ENCODE measurements at regions not wholly inside any gene's neighbourhood (a gene's known extent, or its start where the extent isn't known, plus 50 kb on each side); places are given as distances from the start of the nearest gene placed in this dataset.

DNA sequence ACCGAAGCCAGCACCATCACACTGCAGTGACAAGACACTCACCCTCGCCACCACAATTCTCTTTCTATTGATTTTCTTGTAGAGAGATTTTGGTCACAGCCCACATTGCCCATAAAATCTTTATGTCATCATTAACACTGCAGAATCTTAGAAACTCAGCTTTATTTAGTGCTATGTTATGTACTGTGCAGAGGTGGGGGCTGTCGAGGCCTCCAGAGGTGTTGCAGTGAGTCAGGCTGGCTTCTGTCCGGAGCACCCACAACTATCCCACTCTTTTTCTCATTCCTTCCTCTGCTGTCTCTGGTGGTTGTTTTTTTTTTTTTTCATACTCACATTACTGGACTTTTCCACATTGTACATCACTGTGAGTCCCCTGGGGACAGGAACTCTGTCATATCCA lies 677.4 kb upstream of the HS6ST1 start:
- Histone ChIP-seq H2AFZ (ENCODE audit: low read length, unreplicated experiment) (no peak overlapping the region), H3K27me3 (ENCODE audit: insufficient read depth, low read length) (no peaks in the 10 kb centered on the region), H3K79me2 (ENCODE audit: control insufficient read depth, insufficient read depth, low read length, unreplicated experiment) (no peaks in the 10 kb centered on the region)

GRCh38 chr2:128997166-128997866 lies 678.6 kb upstream of the HS6ST1 start:
- no peak overlapping the region for H2AFZ ChIP-seq (ENCODE audit: low read length, unreplicated experiment)
- H3K4me3 ChIP-seq (ENCODE audit: low read depth, low read length) = no peak overlapping the region
- H3K36me3 ChIP-seq (ENCODE audit: insufficient read depth, low read length) = no peaks in the 10 kb centered on the region
- H3K4me1 ChIP-seq (ENCODE audit: control insufficient read depth, insufficient read depth, low read length, unreplicated experiment) = no peaks in the 10 kb centered on the region
- no peak overlapping the region for H3K27ac ChIP-seq (ENCODE audit: low read depth, low read length)
- no peaks in the 10 kb centered on the region for H3K79me2 ChIP-seq (ENCODE audit: control insufficient read depth, insufficient read depth, low read length, unreplicated experiment)
- no peaks in the 10 kb centered on the region for H3K27me3 ChIP-seq (ENCODE audit: insufficient read depth, low read length)

More for the DNA sequence above, 677.4 kb upstream of the HS6ST1 start:
- Histone ChIP-seq H3K36me3 (ENCODE audit: insufficient read depth, low read length) (no peaks in the 10 kb centered on the region), H3K4me3 (ENCODE audit: low read depth, low read length) (no peak overlapping the region), H3K27ac (ENCODE audit: low read depth, low read length) (no peak overlapping the region), H3K4me1 (ENCODE audit: control insufficient read depth, insufficient read depth, low read length, unreplicated experiment) (no peaks in the 10 kb centered on the region)

DNA sequence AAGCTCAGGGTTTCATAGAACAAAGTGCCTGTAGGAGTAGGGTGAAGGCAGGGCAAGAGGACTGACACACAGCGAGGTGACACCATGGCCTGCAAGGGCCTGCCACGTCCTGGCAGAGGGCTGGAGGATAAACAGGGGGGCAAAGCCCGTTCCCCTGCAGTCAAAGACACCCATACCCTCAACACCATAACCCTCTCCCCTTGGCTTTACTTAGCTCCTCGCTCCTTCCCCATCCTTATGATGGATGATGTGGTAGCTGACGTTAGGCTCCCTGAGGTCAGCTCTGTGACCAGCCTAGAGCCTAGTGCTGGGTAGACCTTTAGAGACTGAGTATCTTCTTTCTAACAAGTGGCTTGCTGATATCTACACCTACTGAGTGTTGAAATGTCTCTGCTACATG lies 683.3 kb upstream of the HS6ST1 start:
- H3K79me2 ChIP-seq (ENCODE audit: control insufficient read depth, insufficient read depth, low read length, unreplicated experiment) = no peaks in the 10 kb centered on the region
- H2AFZ ChIP-seq (ENCODE audit: low read length, unreplicated experiment) = no peak overlapping the region
- no peaks in the 10 kb centered on the region for H3K36me3 ChIP-seq (ENCODE audit: insufficient read depth, low read length)

DNA sequence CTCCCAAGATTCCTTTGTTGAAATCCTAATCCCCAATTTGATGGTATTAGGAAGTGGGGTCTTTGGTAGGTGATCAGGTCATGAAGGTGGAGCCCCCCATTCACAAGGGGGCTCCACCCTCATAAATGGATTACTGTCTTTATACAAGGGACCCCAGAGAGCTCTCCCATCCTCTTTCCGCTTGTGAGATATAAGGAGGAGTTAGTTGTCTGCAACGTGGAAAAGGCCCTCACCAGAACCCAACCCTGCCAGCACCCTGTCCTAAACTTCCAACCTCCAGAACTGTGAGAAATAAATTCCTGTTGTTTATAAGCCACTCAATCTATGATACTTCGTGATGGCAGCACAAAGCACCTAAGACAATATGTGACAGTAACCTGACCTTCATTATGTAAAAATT lies 684.1 kb upstream of the HS6ST1 start:
- Histone ChIP-seq H3K27ac (ENCODE audit: low read depth, low read length) (no peak overlapping the region), H3K79me2 (ENCODE audit: control insufficient read depth, insufficient read depth, low read length, unreplicated experiment) (no peaks in the 10 kb centered on the region), H3K27me3 (ENCODE audit: insufficient read depth, low read length) (no peaks in the 10 kb centered on the region), H3K36me3 (ENCODE audit: insufficient read depth, low read length) (no peaks in the 10 kb centered on the region), H2AFZ (ENCODE audit: low read length, unreplicated experiment) (no peak overlapping the region), H3K4me1 (ENCODE audit: control insufficient read depth, insufficient read depth, low read length, unreplicated experiment) (no peaks in the 10 kb centered on the region), H3K4me3 (ENCODE audit: low read depth, low read length) (no peak overlapping the region)

More for the DNA sequence above, 683.3 kb upstream of the HS6ST1 start:
- no peaks in the 10 kb centered on the region for H3K27me3 ChIP-seq (ENCODE audit: insufficient read depth, low read length)
- H3K4me3 ChIP-seq (ENCODE audit: low read depth, low read length) = no peak overlapping the region
- H3K4me1 ChIP-seq (ENCODE audit: control insufficient read depth, insufficient read depth, low read length, unreplicated experiment) = no peaks in the 10 kb centered on the region
- no peak overlapping the region for H3K27ac ChIP-seq (ENCODE audit: low read depth, low read length)

DNA sequence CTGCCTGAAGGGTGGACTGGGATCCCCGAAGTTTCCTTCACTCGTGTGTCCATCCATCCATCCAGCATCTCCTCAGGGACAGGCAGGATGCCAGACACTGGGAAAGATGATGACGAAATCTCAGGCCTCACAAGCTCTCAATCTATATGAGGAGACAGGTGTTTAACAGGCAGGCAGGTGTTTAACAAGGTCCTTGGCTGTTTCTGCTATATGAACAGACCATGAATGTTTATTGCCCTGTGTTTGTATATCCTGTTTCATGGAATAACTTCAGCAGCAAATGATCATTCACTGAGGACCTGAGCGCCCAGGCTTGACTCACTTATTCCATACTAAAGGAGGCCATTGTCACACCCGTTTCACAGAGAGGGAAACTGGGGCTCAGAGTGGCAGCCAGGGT lies 685.8 kb upstream of the HS6ST1 start:
- no peak overlapping the region for H2AFZ ChIP-seq (ENCODE audit: low read length, unreplicated experiment)
- H3K27ac ChIP-seq (ENCODE audit: low read depth, low read length) = no peak overlapping the region
- no peaks in the 10 kb centered on the region for H3K4me1 ChIP-seq (ENCODE audit: control insufficient read depth, insufficient read depth, low read length, unreplicated experiment)
- no peaks in the 10 kb centered on the region for H3K27me3 ChIP-seq (ENCODE audit: insufficient read depth, low read length)
- no peak overlapping the region for H3K4me3 ChIP-seq (ENCODE audit: low read depth, low read length)
- no peaks in the 10 kb centered on the region for H3K36me3 ChIP-seq (ENCODE audit: insufficient read depth, low read length)
- H3K79me2 ChIP-seq (ENCODE audit: control insufficient read depth, insufficient read depth, low read length, unreplicated experiment) = no peaks in the 10 kb centered on the region

GRCh38 chr2:129004940-129005490 lies 686.3 kb upstream of the HS6ST1 start:
- no peaks in the 10 kb centered on the region for H3K4me1 ChIP-seq (ENCODE audit: control insufficient read depth, insufficient read depth, low read length, unreplicated experiment)
- H3K4me3 ChIP-seq (ENCODE audit: low read depth, low read length) = no peak overlapping the region
- no peak overlapping the region for H2AFZ ChIP-seq (ENCODE audit: low read length, unreplicated experiment)
- no peaks in the 10 kb centered on the region for H3K79me2 ChIP-seq (ENCODE audit: control insufficient read depth, insufficient read depth, low read length, unreplicated experiment)
- H3K27me3 ChIP-seq (ENCODE audit: insufficient read depth, low read length) = no peaks in the 10 kb centered on the region
- no peaks in the 10 kb centered on the region for H3K36me3 ChIP-seq (ENCODE audit: insufficient read depth, low read length)
- H3K27ac ChIP-seq (ENCODE audit: low read depth, low read length) = no peak overlapping the region

GRCh38 chr2:129006135-129006886 lies 687.6 kb upstream of the HS6ST1 start:
- H3K27ac ChIP-seq (ENCODE audit: low read depth, low read length) = no peak overlapping the region
- H3K36me3 ChIP-seq (ENCODE audit: insufficient read depth, low read length) = no peaks in the 10 kb centered on the region
- no peaks in the 10 kb centered on the region for H3K4me1 ChIP-seq (ENCODE audit: control insufficient read depth, insufficient read depth, low read length, unreplicated experiment)
- no peaks in the 10 kb centered on the region for H3K79me2 ChIP-seq (ENCODE audit: control insufficient read depth, insufficient read depth, low read length, unreplicated experiment)
- no peaks in the 10 kb centered on the region for H3K27me3 ChIP-seq (ENCODE audit: insufficient read depth, low read length)
- no peak overlapping the region for H3K4me3 ChIP-seq (ENCODE audit: low read depth, low read length)
- H2AFZ ChIP-seq (ENCODE audit: low read length, unreplicated experiment) = no peak overlapping the region

- Histone ChIP-seq H3K79me2 (ENCODE audit: control insufficient read depth, insufficient read depth, low read length, unreplicated experiment) (no peaks in the 10 kb centered on the region), H2AFZ (ENCODE audit: low read length, unreplicated experiment) (no peak overlapping the region), H3K27me3 (ENCODE audit: insufficient read depth, low read length) (no peaks in the 10 kb centered on the region), H3K4me3 (ENCODE audit: low read depth, low read length) (no peak overlapping the region), H3K4me1 (ENCODE audit: control insufficient read depth, insufficient read depth, low read length, unreplicated experiment) (no peaks in the 10 kb centered on the region), H3K36me3 (ENCODE audit: insufficient read depth, low read length) (no peaks in the 10 kb centered on the region), H3K27ac (ENCODE audit: low read depth, low read length) (no peak overlapping the region)
Observed at GRCh38 chr2:129006901-129007300, 688.2 kb upstream of the HS6ST1 start.

DNA sequence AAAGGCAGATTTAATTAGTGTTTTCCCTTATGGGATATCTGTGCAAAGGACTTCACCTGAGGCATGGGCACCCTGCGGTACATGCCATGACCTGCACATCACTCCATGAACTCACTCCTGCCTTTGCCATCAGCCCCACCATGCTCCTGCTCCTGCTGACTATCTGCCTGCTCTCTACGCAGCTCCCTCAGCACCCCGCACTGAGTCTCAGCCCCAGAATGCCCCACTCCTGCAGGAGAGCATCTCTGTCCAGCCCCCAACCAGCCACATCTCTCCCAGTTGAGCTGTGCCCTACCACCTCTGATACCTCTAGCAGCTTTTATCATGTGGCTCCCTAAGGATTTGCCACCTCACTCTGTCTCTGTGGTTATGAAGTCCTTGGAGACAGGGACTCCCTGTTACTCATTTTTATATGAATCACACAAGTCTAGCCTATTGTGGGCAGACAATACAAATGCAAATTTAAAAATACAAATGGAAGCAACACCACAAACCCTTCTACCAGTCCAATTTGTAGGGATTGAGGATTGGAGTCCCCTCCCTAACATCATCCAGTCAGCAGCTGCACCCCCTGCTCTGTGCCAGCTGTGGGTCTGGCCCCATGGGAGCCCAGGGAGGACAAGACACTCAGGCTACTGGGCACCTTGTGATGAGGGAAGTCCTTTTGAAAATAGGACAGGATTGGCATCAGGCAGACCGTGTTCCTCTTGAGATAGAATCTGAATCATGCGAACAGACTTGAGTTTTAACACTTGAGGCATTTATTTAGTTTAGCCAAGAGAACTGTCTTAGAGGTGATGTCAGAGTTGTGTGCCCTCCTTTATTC lies 689.6 kb upstream of the HS6ST1 start:
- H3K36me3 ChIP-seq (ENCODE audit: insufficient read depth, low read length) = no peaks in the 10 kb centered on the region
- H3K4me3 ChIP-seq (ENCODE audit: low read depth, low read length) = no peak overlapping the region
- H3K79me2 ChIP-seq (ENCODE audit: control insufficient read depth, insufficient read depth, low read length, unreplicated experiment) = no peaks in the 10 kb centered on the region
- no peaks in the 10 kb centered on the region for H3K27me3 ChIP-seq (ENCODE audit: insufficient read depth, low read length)
- no peak overlapping the region for H3K27ac ChIP-seq (ENCODE audit: low read depth, low read length)
- no peaks in the 10 kb centered on the region for H3K4me1 ChIP-seq (ENCODE audit: control insufficient read depth, insufficient read depth, low read length, unreplicated experiment)
- no peak overlapping the region for H2AFZ ChIP-seq (ENCODE audit: low read length, unreplicated experiment)

DNA sequence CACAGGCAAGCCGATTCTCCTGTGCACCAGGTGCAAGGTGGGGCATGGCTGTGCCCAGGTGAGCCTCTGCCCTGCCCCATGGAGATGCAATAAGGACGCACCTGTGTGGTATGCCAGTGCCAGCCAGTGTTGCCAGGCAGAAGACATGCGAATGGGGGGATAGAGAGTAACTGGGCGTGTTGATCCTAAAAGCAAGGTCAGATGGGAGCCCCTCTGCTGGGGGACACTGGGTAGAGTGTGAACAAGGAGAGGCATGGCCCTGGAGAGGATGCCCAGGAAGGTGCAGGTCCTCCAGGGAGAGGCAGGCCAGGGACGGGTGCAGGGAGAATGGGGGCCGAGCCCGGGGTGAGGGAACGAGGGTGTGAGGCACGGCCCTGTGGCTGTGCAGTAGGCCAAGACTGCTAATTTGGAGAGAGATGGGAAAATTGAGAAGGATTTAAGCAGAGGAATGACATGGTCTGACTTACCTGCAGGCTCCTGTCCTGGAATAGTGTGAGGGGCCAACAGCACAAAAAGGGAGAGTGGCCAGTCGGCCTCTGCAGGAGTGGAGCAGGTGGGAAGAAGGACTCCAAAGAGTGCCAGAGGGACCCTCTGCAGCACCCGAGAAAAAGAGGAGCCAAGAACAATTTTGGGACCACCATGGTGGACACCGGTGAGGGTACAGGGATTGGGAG lies 690.4 kb upstream of the HS6ST1 start:
- no peaks in the 10 kb centered on the region for H3K79me2 ChIP-seq (ENCODE audit: control insufficient read depth, insufficient read depth, low read length, unreplicated experiment)
- H3K27ac ChIP-seq (ENCODE audit: low read depth, low read length) = no peak overlapping the region
- H3K36me3 ChIP-seq (ENCODE audit: insufficient read depth, low read length) = no peaks in the 10 kb centered on the region
- no peak overlapping the region for H3K4me3 ChIP-seq (ENCODE audit: low read depth, low read length)
- no peaks in the 10 kb centered on the region for H3K27me3 ChIP-seq (ENCODE audit: insufficient read depth, low read length)
- no peak overlapping the region for H2AFZ ChIP-seq (ENCODE audit: low read length, unreplicated experiment)
- H3K4me1 ChIP-seq (ENCODE audit: control insufficient read depth, insufficient read depth, low read length, unreplicated experiment) = no peaks in the 10 kb centered on the region
